H9 (cell line): ENCODE measurements at regions not wholly inside any gene's neighbourhood (a gene's known extent, or its start where the extent isn't known, plus 50 kb on each side); places are given as distances from the start of the nearest gene placed in this dataset.

Experiments used
- DNase-seq: peaks from one replicate; pipeline ENCODE4 v3.0.0-alpha.2; 2017
- H2AFZ ChIP-seq: one replicate; pipeline ENCODE4 v1.6.1; 2013; ENCODE audit warnings: mild to moderate bottlenecking, low read length, control low read depth, moderate library complexity
- H2AK5ac ChIP-seq: 2 replicates; pipeline ENCODE4 v1.6.1; 2013; ENCODE audit warnings: low read length, control low read depth, mixed read lengths; ENCODE audit not compliant: insufficient read length
- H2BK120ac ChIP-seq: one replicate; pipeline ENCODE4 v1.6.1; 2013; ENCODE audit warnings: low read depth, mild to moderate bottlenecking, low read length, control low read depth, inconsistent platforms; ENCODE audit not compliant: poor library complexity, severe bottlenecking
- H2BK12ac ChIP-seq: 2 replicates; pipeline ENCODE4 v1.6.1; 2013; ENCODE audit warnings: low read length, control low read depth, mixed read lengths, low read depth; ENCODE audit not compliant: insufficient read length
- H2BK15ac ChIP-seq: 2 replicates; pipeline ENCODE4 v1.6.1; 2013; ENCODE audit warnings: low read depth, low read length, control low read depth
- H2BK20ac ChIP-seq: one replicate; pipeline ENCODE4 v1.6.1; 2013; ENCODE audit warnings: low read depth, mild to moderate bottlenecking, low read length, control low read depth, inconsistent platforms; ENCODE audit not compliant: poor library complexity, severe bottlenecking
- H2BK5ac ChIP-seq: 2 replicates; pipeline ENCODE4 v1.6.1; 2013; ENCODE audit warnings: low read length, control low read depth, mixed read lengths; ENCODE audit not compliant: insufficient read length
- H3K14ac ChIP-seq: 2 replicates; pipeline ENCODE4 v1.6.1; 2013; ENCODE audit warnings: low read length, control low read depth; ENCODE audit not compliant: insufficient read depth
- H3K18ac ChIP-seq: 2 replicates; pipeline ENCODE4 v1.6.1; 2013; ENCODE audit warnings: low read depth, mild to moderate bottlenecking, mixed read lengths, low read length, control low read depth; ENCODE audit not compliant: insufficient read length
- H3K23ac ChIP-seq: 2 replicates; pipeline ENCODE4 v1.6.1; 2013; ENCODE audit warnings: low read length, control low read depth, mixed read lengths, low read depth; ENCODE audit not compliant: insufficient read length
- H3K23me2 ChIP-seq: 2 replicates; pipeline ENCODE4 v1.6.1; 2013; ENCODE audit warnings: low read depth, mild to moderate bottlenecking, mixed read lengths, low read length, control low read depth; ENCODE audit not compliant: insufficient read length, poor library complexity, severe bottlenecking
- H3K27ac ChIP-seq: 2 replicates; pipeline ENCODE4 v1.5.1; 2013; ENCODE audit warnings: low read length, control low read depth, mixed read lengths, low read depth; ENCODE audit not compliant: insufficient read length
- H3K27me3 ChIP-seq: 2 replicates; pipeline ENCODE4 v1.6.1; 2013; ENCODE audit warnings: low read length, control low read depth, inconsistent platforms; ENCODE audit not compliant: insufficient read depth
- H3K4ac ChIP-seq: 2 replicates; pipeline ENCODE4 v1.6.1; 2013; ENCODE audit warnings: low read depth, mild to moderate bottlenecking, control low read depth, inconsistent platforms, low read length, moderate library complexity
- H3K4me1 ChIP-seq: 2 replicates; pipeline ENCODE4 v1.6.1; 2013; ENCODE audit warnings: low read length, control low read depth, inconsistent platforms; ENCODE audit not compliant: insufficient read depth
- H3K4me2 ChIP-seq: 2 replicates; pipeline ENCODE4 v1.6.1; 2013; ENCODE audit warnings: low read length, control low read depth, mixed read lengths; ENCODE audit not compliant: insufficient read length, insufficient read depth
- H3K56ac ChIP-seq: 2 replicates; pipeline ENCODE4 v1.6.1; 2013; ENCODE audit warnings: low read depth, mild to moderate bottlenecking, mixed read lengths, low read length, control low read depth; ENCODE audit not compliant: insufficient read length
- H3K79me1 ChIP-seq: 2 replicates; pipeline ENCODE4 v1.6.1; 2013; ENCODE audit warnings: low read depth, mild to moderate bottlenecking, moderate library complexity, low read length, control low read depth, inconsistent platforms; ENCODE audit not compliant: insufficient read depth, poor library complexity, severe bottlenecking
- H3K79me2 ChIP-seq: 2 replicates; pipeline ENCODE4 v1.6.1; 2013; ENCODE audit warnings: low read length, control low read depth, inconsistent platforms; ENCODE audit not compliant: insufficient read depth
- H3K9ac ChIP-seq: 2 replicates; pipeline ENCODE4 v1.6.1; 2013; ENCODE audit warnings: low read length, control low read depth, mixed read lengths; ENCODE audit not compliant: insufficient read length; ENCODE audit errors: extremely low read depth
- H3K9me3 ChIP-seq: one replicate; pipeline ENCODE4 v1.6.1; 2013; ENCODE audit warnings: low read depth, low read length, inconsistent platforms; ENCODE audit not compliant: control insufficient read depth
- H3T11ph ChIP-seq: one replicate; pipeline ENCODE4 v1.6.1; 2013; ENCODE audit warnings: mild to moderate bottlenecking, low read length, control low read depth, inconsistent platforms
- H4K20me1 ChIP-seq: one replicate; pipeline ENCODE4 v1.6.1; 2013; ENCODE audit not compliant: control insufficient read depth, insufficient read length, insufficient read depth
- H4K5ac ChIP-seq: 2 replicates; pipeline ENCODE4 v1.6.1; 2013; ENCODE audit warnings: low read depth, mild to moderate bottlenecking, mixed read lengths, low read length, control low read depth; ENCODE audit not compliant: insufficient read length
- H4K8ac ChIP-seq: replicated peaks from 2 replicates; pipeline ENCODE4 v1.6.1; 2013; ENCODE audit warnings: low read length, control low read depth, mixed read lengths, low read depth; ENCODE audit not compliant: insufficient read length
- H4K91ac ChIP-seq: 2 replicates; pipeline ENCODE4 v1.6.1; 2013; ENCODE audit warnings: low read depth, mild to moderate bottlenecking, moderate library complexity, mixed read lengths, low read length, control low read depth; ENCODE audit not compliant: insufficient read length
- H3K27ac Mint-ChIP-seq, 3 experiments: 2 replicates in 2 of 3; 3 replicates in 1 of 3; pipeline ENCODE4 v1.8.0; 2020 to 2021; ENCODE audit warnings: mixed read lengths in 3 of 3, mild to moderate bottlenecking in 1 of 3, moderate library complexity in 1 of 3
- H3K27me3 Mint-ChIP-seq: 2 replicates; pipeline ENCODE4 v1.8.0; 2021; ENCODE audit warnings: low read depth, mild to moderate bottlenecking, moderate library complexity, mixed read lengths
- H3K36me3 Mint-ChIP-seq, 3 experiments: 2 replicates in 2 of 3; 3 replicates in 1 of 3; pipeline ENCODE4 v1.8.0; 2020 to 2021; ENCODE audit warnings: low read depth in 3 of 3, mixed read lengths in 3 of 3; ENCODE audit not compliant: insufficient read depth in 1 of 3
- H3K4me1 Mint-ChIP-seq, 2 experiments: 2 replicates each; pipeline ENCODE4 v1.8.0; 2020; ENCODE audit warnings: mixed read lengths in 2 of 2
- H3K4me3 Mint-ChIP-seq, 2 experiments: 2 replicates in 1 of 2; 3 replicates in 1 of 2; pipeline ENCODE4 v1.8.0; 2020 to 2021; ENCODE audit warnings: mild to moderate bottlenecking in 2 of 2, mixed read lengths in 2 of 2, moderate library complexity in 1 of 2
- H3K9me3 Mint-ChIP-seq, 2 experiments: 2 replicates in 1 of 2; 3 replicates in 1 of 2; pipeline ENCODE4 v1.8.0; 2020; ENCODE audit warnings: mild to moderate bottlenecking in 2 of 2, mixed read lengths in 2 of 2, moderate library complexity in 1 of 2
- CTCF ChIP-seq: fragments of 200-600 bp; sonication (generic); conservative IDR thresholded peaks from 3 replicates; pipeline ENCODE4 v1.8.0; 2021; ENCODE audit warnings: antibody characterized with exemption, mild to moderate bottlenecking
- WGBS: extraction: QIAGEN DNeasy Blood & Tissue Kit; methylation state at CpG from one replicate; pipeline ENCODE4 v1.1.7; 2013; ENCODE audit warnings: missing lambda C conversion rate, low lambda C conversion rate, mixed read lengths; ENCODE audit not compliant: insufficient read length; ENCODE audit errors: extremely low coverage; 5-methylcytosine and 5-hydroxymethylcytosine counted together

- peak; percentile 81 for DNase-seq
- peaks cover 0 to 3% of the 10 kb centered on the region in 2 experiments; a peak in 1 of 4 replicates for H3K4me1 Mint-ChIP-seq
- Histone ChIP-seq H4K8ac (no peak overlapping the region), H2AK5ac (no peak overlapping the region), H3K27me3 (no peaks in the 10 kb centered on the region), H2BK12ac (no peak overlapping the region), H2BK20ac (no peak overlapping the region), H3K79me1 (no peaks in the 10 kb centered on the region), H3K4me1 (no peaks in the 10 kb centered on the region), H3K14ac (no peak overlapping the region), H2BK5ac (no peak overlapping the region), H4K20me1 (no peaks in the 10 kb centered on the region), H3K23ac (no peak overlapping the region), H3K4me2 (no peak overlapping the region), H3T11ph (no peak overlapping the region), H3K27ac (no peak overlapping the region), H3K18ac (no peak overlapping the region), H4K5ac (no peak overlapping the region), H3K9ac (no peak overlapping the region), H2AFZ (no peak overlapping the region), H3K9me3 (no peaks in the 10 kb centered on the region), H2BK15ac (no peak overlapping the region), H3K79me2 (no peaks in the 10 kb centered on the region), H3K4ac (no peak overlapping the region), H3K23me2 (no peaks in the 10 kb centered on the region), H3K56ac (no peak overlapping the region), H2BK120ac (no peak overlapping the region), H4K91ac (no peak overlapping the region)
- peaks cover 7 to 14% (median 12%) of the 10 kb centered on the region in 3 experiments; a peak in 6 of 7 replicates for H3K36me3 Mint-ChIP-seq
- no peaks in the 10 kb centered on the region; the same call in 1 of the 2 replicates for H3K27me3 Mint-ChIP-seq
- no peak overlapping the region for H3K4me3 Mint-ChIP-seq
- no peak overlapping the region; a peak in 1 of 7 replicates for H3K27ac Mint-ChIP-seq
- no CpG with 5 or more reads among the region's 6 CpGs for WGBS
- peaks cover 10 to 19% of the 10 kb centered on the region in 2 experiments for H3K9me3 Mint-ChIP-seq
- TF ChIP-seq CTCF: peak; percentile 66
Observed at GRCh38 chr1:186244825-186245224, 130.2 kb downstream of the TPR start.
